Retina (tissue), 1 donor: ENCODE measurements at regions not wholly inside any gene's neighbourhood (a gene's known extent, or its start where the extent isn't known, plus 50 kb on each side); places are given as distances from the start of the nearest gene placed in this dataset.

Experiments used
- DNase-seq: peaks from one replicate; pipeline ENCODE4 v3.0.0-alpha.2; 2016

DNA sequence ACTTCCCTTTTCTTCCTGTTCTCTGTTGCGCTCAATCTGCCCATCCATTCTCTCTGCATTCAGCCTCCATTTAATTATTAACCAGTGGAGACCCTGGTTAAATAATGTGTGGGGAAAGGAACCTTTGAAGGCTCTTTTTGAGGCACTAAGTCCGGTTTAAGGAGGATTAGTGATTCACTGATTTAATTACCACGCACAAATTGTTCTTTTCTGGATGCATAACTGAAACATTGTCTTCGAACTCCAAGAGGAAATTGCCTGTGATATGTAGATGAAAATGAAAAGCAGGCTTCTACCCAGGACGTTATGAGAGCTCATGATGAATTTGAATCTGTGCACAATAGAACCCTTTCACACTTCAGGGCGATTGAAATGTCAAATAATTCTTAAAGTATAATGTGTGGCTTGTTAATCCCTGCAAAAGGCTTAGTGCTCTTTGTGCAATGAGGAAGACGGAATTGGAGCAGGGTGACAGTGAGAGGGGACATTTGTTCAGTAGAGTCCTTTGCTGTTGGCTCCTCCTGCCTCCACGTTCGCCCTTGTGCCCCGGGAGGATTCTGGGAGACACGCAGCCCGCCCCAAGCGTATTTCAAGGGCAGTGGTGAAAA is 51.1 kb upstream of the ZNF236 start:
- peak; percentile 14 for DNase-seq

DNA sequence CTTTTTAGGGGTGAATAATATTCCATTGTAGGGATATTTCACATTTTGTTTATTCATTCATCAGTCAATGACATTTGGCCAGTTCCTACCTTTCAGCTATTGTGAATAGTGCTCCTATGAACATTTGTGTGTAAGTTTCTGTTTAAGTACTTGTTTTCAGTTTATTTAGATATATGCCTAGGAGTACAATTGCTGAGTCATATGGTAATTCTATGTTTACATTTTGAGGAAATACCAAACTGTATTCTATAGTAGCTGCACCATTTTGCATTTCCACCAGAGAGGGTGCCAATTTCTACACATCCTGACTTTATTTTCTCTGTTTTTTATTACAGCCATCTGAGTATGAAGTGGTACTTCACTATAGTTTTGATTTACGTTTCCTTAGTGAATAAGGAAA is 54.4 kb upstream of the ZNF236 start:
- DNase-seq = no peak

DNA sequence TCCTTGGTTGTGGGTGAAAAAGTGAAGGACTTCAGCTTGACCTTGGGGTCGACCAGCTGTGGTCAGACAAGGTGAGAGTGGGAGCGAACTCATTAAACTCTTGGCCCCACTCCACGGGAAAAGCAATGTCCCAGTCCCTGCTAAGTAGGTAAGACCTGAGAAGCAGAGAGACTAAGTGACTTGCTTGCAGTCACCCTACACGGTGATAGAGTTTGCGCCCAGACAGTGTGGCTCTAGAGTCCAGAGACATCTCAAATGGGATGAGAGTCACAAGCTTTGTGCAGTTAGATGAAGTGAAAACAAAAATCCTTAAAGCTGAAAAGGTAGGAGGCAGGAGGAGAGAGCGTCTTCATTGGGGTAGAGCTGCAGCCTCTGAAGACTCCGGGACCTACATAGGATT is 55.9 kb upstream of the ZNF236 start:
- no peak for DNase-seq

DNA sequence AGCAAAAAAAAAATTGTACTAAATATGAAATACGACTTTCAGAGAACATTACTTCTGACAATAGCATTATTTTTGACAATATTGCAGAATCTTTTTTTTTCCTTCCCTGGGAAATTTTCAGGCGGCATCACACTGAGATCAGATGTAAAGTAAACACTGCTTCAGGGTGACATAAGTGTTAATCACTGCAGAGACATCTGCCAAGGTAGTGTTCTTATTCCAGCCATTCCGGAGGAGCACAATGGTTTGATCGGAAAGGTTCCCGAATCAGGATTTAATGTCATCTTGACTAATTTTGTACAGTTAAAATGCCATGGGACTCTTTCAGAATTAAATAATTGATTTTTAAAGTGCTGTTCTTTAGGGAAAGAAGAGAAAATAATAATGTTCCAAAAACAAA is 56.7 kb upstream of the ZNF236 start:
- no peak for DNase-seq

DNA sequence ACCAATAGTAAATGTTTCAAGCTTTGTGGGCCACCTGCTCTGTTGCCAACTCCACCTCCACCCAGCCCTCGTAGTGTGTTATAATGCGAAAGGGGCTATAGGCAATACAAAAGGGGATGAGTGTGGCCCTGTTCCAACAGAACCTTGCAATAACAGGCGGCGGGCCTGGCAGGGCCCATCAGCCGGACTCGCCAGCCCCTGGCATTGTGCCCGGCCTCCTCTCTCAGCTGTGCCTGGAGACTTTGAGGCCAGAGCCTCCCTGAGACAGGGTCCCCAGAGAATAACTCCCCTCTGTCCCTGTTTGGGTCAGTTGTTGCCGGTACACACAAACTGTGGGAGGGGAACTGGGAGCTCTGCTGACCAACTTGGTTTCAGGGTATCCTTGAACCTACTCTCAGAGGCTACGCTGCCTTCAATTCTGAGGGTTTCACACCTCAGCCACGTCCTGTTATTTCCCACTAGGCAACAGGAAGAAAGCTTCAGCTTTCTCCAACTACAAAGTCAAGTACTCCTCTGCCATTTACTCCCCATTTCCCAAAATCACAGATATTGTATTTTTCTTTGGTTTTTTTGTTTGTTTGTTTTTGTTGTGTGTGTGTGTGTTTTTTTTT is 58.0 kb upstream of the ZNF236 start:
- DNase-seq = no peak

DNA sequence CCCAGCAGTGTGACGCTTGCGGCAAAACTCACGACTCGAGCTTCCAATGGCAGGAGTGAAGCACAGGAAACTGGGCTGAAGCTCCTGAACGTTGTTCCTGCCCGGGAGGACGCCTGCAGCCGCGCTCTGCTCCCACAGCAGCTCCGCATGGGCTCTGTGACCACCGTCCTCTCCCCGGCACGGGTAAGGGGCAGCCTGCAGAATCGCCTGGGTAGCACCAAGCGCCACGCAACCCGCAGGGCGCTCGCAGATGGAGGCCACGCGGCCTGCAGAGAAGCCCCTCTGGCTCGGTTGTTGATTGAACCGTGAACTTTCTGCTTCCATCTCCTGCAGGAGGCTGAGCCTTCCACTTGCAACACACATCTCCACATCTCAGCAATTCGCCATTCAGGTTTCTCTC is 63.3 kb upstream of the ZNF236 start:
- no peak for DNase-seq

DNA sequence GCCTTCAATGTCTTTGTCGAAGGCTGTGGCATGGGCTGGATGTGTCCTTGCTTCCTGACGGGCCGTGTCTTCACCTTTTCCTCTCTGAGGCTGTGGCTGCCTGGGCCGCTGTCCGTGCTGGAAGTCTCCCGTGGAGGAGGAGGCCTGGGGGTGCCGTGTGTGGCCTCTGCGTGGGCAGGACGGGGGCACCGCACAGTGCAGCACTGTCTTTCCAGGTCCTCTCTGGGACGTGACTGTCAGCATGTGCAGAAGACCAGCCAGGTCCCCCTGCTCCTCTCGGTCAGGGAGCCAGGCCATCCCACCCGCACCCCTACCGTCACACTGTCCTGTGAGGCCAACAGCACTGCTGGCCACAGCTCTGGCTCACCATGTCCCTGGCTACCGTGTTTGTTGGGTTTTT is 64.4 kb upstream of the ZNF236 start:
- DNase-seq = no peak

DNA sequence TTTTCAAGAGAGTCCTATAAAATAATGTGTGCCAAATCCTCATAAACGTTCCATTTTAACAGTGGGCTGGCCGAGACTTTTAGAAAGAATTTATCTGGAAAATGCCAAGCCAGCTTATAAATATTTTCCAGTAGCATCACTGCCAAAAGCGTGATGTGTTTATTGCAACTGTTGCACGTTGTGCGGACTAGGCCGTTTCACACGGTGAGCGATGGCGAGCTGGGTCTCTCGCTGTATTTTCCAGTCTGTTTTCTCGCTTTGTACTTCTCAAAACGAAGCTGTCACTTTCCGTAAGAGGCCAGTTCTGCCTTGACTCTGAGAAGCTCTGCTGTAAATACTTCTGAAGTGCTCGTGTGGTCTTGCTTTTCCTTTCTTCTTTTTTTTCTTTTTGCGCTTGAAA is 65.0 kb upstream of the ZNF236 start:
- DNase-seq = no peak

DNA sequence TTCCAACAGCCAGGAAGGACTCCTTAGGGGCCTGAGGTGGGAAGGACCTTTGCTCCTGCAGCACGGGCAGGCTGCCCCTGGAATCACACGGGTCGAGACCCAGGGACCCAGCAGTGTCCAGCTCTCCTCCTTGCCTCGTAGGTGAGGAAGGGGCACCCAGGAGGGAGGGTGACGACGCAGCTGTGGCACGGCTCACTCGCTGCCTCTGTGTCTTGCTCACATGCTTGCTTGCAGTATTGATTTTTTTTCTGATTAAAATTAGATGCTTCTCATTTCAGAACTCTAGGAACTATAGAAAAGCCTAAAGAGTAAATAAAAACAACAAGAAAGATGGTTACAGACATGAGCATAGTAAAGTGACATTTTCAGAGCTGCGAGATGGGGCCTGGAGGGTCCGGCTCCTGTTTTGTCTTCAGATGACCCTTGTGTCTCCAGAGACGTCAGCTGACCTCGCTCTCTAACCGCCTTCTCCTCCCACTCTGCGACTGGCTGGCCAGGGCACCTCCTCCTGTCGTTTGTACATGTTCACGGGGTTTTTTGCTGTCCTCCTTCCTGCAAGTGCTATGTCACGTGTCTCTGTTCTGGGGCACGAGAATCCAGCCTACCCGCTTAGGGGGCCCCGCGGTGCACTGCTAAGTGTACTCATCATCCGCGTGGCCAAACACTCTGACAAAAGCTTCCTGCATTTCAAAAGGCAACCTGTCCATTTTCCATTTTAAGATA is 65.7 kb upstream of the ZNF236 start:
- peak; percentile 65 for DNase-seq

DNA sequence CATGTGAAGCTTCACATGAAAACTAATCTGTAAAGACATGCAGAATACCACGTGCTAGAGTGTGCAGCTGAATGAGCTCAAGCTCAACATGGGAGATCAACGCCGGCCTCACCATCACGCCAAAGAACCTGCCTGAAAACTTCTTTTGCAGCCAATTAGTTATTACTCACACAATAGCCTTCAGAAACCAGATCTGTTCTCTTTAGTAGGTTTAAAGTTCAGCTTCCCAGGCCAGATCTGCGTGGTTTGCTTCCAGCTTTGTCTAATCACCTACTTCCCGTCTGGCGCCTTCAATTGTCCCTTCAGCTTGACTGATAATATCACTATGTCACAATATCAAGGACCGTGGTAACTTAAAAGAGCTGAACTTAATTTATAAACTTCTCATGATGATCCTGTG is 68.0 kb upstream of the ZNF236 start:
- no peak for DNase-seq

DNA sequence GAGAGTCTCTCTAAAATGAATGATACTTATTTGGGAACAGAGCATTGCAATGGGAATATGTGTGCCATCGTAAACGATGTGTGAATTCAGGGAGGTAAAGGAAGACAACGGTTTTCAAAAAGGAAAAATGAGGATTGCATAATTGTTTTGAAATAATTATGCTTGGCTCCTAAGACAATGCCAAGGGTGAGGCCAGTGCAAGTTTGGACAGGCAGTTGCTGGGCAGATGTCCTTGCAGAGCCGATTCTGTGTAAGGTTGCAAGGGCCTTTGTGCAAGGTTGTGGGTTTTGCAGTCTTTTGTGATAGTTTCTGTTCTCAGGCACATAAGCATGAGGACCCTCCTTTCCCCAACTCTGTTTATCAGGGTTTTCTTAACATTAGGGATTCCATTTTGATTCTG is 70.0 kb upstream of the ZNF236 start:
- DNase-seq = no peak

DNA sequence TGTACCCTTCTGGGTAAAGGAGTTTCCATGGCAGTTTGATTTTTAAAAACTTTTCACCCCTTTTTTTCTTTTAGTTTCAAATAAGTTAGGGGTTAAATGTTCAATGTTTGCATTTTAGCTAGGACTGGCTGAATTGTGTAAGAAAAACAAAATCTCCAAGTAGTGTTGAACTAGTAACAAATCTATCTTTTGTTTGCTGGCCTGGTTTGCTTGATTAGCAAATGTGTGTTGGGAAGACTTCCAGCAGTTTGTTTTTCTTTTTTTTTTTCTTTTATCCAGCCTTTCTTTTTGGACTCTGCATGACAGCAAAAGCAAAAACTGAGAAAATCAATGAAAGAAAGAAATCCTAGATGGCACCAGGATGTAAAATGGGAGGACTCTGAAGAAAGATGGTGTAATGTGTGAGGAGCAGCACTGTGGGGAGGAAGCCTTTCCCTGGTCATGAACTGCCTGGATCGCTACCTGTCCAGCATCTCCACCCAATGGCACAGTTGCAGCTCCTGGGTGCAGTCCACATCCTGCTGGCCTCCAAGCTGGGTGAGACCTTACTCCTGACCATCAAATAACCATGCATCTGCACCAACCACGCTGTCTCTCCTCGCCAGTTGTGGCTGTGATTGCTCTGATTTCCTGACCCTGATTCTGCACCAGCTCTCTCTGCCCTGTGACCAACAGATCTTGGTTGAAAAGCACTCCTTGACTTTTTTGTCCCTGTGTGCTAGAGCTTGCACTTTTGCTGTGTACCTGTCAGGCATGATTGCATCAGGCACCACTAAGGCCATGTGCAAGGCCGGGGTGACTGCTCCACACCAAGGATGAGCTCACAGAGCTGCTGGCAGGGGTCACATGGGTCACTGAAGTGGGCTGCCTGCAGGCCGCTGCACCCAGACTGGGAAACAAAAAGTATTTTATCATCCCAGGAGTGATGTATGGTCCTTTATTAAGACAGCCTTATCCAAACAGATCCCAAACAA is 71.2 kb upstream of the ZNF236 start:
- DNase-seq = no peak

DNA sequence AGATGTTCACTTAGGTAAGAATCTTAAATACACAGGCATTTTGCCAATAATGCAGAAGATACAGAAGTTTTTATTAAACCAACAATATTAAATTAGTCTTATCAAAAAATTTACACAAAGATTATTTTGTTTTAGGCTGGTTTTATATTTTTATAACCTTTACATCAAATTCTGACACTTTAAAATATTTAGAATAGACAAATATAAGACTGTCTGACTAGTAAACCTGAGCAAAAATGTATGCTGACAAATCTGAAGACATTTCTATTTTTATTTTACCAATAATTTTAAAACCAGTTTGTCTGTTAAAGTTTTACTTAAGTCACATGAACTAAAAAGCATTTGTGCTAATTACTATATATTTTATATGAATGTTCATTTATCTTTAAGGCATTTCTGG is 72.1 kb upstream of the ZNF236 start:
- DNase-seq = no peak

DNA sequence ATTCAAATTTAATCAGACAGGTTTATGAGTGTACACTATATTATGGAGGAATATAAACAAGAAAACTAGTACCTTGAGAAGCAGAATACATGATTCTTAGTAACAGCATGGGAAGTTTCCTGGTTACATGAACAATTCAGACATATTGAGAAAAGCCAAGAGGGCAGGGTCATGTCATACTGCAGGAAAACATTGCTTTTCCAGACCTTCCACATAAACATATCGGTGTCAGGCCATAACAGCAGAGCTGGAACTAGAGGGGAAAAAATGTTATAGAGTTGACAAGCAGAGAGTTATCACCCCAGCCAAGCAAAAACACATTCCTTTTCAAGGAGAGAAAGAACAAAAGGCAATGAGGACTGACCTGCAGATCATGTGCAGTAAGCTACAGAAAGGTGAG is 74.7 kb upstream of the ZNF236 start:
- no peak for DNase-seq

DNA sequence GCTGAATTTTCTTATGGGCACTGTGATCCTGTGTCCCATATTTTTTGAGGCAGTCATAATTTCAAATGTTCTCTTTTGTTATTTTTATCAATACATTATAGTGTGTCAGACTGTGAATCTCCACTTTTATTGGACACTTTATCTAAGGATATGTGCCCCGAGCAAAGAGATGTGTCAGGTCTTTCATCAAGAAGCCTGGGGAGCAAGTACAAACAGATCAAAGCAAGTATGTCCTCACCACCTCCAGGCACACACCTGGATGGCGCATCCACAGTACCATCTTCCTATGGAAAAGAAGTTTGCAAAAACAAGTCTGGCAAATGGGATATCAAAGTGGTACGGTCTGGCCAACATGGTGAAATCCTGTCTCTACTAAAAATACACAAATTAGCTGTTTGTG is 81.0 kb upstream of the ZNF236 start:
- no peak for DNase-seq

DNA sequence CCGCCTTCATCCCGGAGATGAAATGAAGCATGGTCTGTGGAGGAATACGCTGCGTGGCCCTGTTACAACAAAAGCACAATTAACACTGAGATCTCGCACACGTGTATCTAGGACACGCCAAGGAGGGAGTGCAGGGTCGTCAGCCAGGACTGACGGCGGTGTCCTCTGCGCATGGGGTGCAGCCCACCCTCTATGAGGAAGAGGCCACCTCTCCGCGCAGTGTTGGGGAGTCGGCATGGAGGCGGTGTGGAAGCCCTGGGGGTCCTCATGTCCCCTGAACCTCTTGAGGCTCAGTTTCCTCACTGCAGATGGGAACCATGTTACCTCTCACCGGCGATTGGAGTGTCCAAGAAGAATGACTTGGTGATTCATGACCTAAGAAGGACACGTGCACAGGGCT is 86.0 kb upstream of the ZNF236 start:
- no peak for DNase-seq

DNA sequence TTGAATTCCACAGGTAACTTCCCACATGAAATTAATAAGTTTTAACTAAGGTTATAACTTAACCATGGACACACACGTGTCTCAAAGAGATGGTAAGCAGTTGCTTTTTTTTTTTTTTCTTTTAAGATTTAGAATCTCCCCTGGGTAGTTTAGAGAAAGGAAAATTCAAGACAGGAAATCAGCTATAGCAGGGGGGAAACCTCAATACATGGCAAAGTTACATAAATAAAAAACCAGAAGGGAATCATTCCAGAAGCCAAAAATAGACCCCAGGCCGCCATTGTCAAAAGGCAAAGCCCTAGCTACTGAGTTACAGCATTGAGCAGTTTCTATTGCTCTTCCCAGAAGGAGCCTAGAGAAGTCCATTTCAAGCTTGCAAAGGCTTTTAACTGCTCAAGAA is 91.5 kb upstream of the ZNF236 start:
- DNase-seq = no peak

DNA sequence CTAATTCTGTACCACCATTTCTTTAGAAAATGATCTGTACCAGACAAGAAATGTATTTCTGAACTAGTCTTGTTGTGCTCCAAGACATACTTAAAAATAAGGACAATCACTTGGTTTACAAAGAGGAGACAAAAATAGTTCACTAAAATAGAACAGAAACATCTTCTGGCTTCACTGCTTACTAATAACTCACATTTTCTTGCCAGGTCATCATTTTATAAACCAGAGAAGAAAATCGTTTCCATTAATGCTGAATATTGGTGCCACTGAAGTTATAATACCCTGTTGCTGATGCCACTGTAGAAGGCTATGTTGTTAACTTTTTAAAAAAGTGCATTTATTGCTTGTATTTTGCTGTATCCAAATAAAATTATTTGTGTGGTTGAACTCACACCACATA is 94.8 kb upstream of the ZNF236 start:
- no peak for DNase-seq

DNA sequence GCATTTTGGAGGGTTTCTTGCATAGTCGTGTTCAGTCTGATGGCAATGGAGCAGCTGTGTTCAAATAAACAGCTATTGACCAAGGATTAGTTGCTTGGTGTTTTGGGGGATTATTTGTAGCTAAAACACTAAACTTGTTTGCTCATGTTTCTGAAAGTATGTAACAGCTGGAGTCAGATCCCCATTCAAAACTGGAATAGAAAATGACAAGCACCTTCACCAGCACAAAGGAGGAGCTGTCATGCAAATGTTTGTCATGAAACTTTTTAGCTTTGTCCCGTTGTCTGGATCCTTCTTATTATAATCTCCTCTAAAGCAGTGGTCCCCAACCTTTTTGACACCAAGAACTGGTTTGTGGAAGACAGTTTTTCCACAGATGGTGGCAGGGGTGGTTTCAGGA is 96.9 kb upstream of the ZNF236 start:
- no peak for DNase-seq

DNA sequence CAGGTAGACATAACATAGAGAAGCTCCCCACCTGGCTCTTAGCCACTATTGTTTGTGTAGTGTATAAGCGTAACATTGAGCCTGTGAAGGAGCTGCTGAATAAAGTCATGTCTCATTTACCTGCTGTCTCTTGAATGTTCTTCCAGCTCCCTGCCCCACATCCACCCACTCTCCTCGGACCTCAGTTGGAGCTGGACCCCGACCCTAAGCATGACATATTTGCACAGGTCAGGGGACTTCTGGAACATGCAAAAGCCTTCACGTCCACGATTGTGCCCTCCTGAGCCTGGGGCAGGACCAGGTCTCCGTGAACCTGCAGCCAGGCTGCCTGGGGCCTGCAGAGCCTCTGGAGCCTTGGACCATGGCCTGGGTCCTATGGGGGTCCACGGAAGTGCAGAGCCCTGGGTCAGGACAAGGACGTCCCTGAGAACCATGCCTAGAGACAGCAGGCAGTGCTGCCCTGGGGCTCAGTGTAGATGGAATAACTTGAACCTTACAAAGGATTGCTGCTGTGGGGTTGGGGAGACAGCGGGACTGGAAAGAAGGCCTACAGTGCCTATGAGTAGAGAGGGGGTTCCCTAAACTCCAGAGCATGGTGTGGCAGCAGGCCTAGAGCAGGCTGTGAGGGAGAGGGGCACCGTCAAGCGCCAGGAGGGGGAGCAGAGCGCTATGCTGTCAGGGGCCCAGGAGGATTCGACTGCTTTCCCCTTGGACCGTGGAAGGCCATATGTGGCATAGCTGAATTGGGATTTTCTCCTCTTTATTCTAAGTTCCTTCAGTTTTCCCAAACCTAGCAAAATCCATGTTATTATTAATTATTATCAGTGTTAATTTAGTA is 99.9 kb upstream of the ZNF236 start:
- DNase-seq = no peak

DNA sequence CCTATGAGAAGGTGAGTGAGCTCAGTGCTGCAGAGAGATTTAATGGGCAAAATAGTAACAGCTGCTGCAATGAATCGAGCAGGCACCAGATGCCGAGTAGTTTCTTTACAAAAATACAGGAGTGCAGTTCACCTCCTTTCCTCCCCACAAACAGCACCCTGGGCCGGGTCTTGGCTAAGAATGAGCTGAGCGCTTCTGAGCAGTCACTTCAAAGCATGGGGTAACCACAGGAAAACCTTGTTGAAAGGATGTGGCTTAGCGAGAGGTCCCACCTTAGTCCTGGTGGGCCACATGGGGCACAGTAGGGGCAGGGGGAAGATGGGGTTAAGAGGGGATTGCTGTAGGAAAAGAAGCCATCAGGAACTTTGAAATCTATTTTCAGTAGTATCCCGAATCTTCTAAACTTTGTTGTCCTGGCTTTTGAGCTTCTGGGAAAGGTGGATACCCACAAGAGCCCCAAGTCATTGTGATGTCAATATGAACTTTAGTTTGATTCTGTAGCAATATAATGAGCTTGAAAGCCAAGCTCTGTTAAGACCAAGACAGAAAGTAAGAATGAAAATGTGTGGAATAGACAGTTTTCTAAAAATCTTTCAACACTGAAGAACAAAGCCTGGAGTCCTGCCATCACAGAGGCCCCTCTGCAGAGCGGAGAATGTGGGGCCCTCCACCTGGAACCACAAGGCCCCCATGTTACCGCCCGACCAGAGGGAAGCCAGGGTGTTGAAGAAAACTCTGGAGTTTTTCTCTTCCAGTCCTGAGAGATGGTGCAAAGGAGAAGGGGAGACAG is 101.0 kb upstream of the ZNF236 start:
- DNase-seq = no peak

DNA sequence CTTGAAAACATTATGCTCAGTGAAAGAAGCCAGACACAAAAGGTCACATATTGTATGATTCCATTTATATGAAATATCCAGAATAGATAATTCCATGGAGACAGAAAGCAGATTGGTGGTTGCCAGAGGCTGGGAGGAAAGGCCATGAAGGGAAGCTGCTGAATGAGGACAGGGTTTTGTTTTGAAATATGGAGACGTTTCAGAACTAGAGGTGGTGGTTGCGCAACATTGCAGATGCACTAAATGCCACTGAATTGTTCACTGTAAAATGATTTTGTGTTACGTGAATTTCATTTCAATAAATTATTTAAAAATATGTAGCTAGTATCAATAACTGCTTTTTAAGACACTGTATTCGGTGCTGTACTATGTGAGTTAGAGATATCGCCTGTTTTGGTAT is 101.7 kb upstream of the ZNF236 start:
- no peak for DNase-seq
